ENCODE measurements at regions not wholly inside any gene's neighbourhood (a gene's known extent, or its start where the extent isn't known, plus 50 kb on each side); places are given as distances from the start of the nearest gene placed in this dataset.

- TF ChIP-seq CTCF (IDR thresholded peaks at IDR 0.05; ENCODE audit: poor library complexity, severe bottlenecking) (no peak), POLR2AphosphoS5 (IDR thresholded peaks at IDR 0.05) (no peak), TAF1 (IDR thresholded peaks at IDR 0.05; ENCODE audit: low read depth) (no peak), MXI1 (conservative IDR thresholded peaks at IDR 0.05; ENCODE audit: poor library complexity, severe bottlenecking) (no peak), REST (IDR thresholded peaks at IDR 0.05; ENCODE audit: borderline replicate concordance) (no peak), SMC3 (conservative IDR thresholded peaks at IDR 0.05; ENCODE audit: poor library complexity) (no peak)
These were observed 236.0 kb downstream of the EDEM1 start for GRCh38 chr3:5423523-5423922.
